GM21447 (cell line): ENCODE measurements at regions not wholly inside any gene's neighbourhood (a gene's known extent, or its start where the extent isn't known, plus 50 kb on each side); places are given as distances from the start of the nearest gene placed in this dataset.
"Not testable (repeated sequence)": the region's sequence is repeated elsewhere in the genome, so short reads cannot be mapped to it uniquely, and the experiment has no call there.

Source experiments
- ATAC-seq: cut with Tn5 transposase; IDR thresholded peaks from one replicate; pipeline ENCODE4 v1.9.1; 2021; ENCODE audit not compliant: unreplicated experiment

- ATAC-seq = no peak
These were observed 933.7 kb upstream of the GJE1 start for GRCh38 chr6:141199074-141199473.

- ATAC-seq = no peak
These were observed 937.4 kb upstream of the GJE1 start for GRCh38 chr6:141195251-141195832.

GRCh38 chr6:141183368-141183767 lies 949.4 kb upstream of the GJE1 start:
- ATAC-seq = no peak

GRCh38 chr6:141175458-141175857 lies 957.3 kb upstream of the GJE1 start:
- not testable (repeated sequence) for ATAC-seq

- no peak for ATAC-seq
These were observed 957.8 kb upstream of the GJE1 start for GRCh38 chr6:141174932-141175331.

- ATAC-seq = no peak
These were observed 959.2 kb upstream of the GJE1 start for GRCh38 chr6:141173529-141173928.

- ATAC-seq = no peak
These were observed 963.3 kb upstream of the GJE1 start for GRCh38 chr6:141169419-141169818.

- ATAC-seq = no peak
These were observed 964.8 kb upstream of the GJE1 start for GRCh38 chr6:141167945-141168344.

GRCh38 chr6:141165002-141165665 lies 967.6 kb upstream of the GJE1 start:
- no peak for ATAC-seq

GRCh38 chr6:141164042-141164743 lies 968.5 kb upstream of the GJE1 start:
- ATAC-seq = no peak

GRCh38 chr6:141163107-141163506 lies 969.6 kb upstream of the GJE1 start:
- ATAC-seq = no peak

- ATAC-seq = no peak
These were observed 974.0 kb upstream of the GJE1 start for GRCh38 chr6:141158740-141159139.

GRCh38 chr6:141153563-141153962 lies 979.2 kb upstream of the GJE1 start:
- ATAC-seq = no peak

- ATAC-seq = no peak
These were observed 979.8 kb upstream of the GJE1 start for GRCh38 chr6:141152951-141153350.

- ATAC-seq = no peak
These were observed 980.9 kb upstream of the GJE1 start for GRCh38 chr6:141151710-141152417.

GRCh38 chr6:141141870-141142269 lies 990.9 kb upstream of the GJE1 start:
- ATAC-seq = no peak

GRCh38 chr6:141140905-141141304 lies 991.8 kb upstream of the GJE1 start:
- no peak for ATAC-seq

- ATAC-seq = no peak
These were observed 993.3 kb upstream of the GJE1 start for GRCh38 chr6:141139461-141139860.

GRCh38 chr6:141134723-141135122 lies 998.0 kb upstream of the GJE1 start:
- no peak for ATAC-seq

GRCh38 chr6:141133836-141134235 lies 998.9 kb upstream of the GJE1 start:
- no peak for ATAC-seq

- no peak for ATAC-seq
These were observed 999.4 kb upstream of the GJE1 start for GRCh38 chr6:141133346-141133745.

- no peak for ATAC-seq
These were observed 1001.1 kb upstream of the GJE1 start for GRCh38 chr6:141131616-141132015.
